GM12878 (cell line): ENCODE measurements at regions not wholly inside any gene's neighbourhood (a gene's known extent, or its start where the extent isn't known, plus 50 kb on each side); places are given as distances from the start of the nearest gene placed in this dataset.

Source experiments
- ATAC-seq: fragments of 200-7000 bp; cut with Tn5 transposase; 3 replicates; pipeline ENCODE4 v1.9.1; 2020; ENCODE audit warnings: mild to moderate bottlenecking, moderate library complexity
- BruUV-seq: library from RNA; stranded (reverse); fragments of 400-500 nt; replicated peaks from 2 replicates; lab custom pipeline; 2021; lab: Mats Ljungman, UMichigan
- CTCF ChIA-PET: fragments of 300-600 bp; sonication (Branson Sonifier 250); formaldehyde crosslinking; extraction: SDS; loops from one replicate; lab custom pipeline; 2021; ENCODE audit warnings: inconsistent platforms; lab: Yijun Ruan, JAX
- POLR2A ChIA-PET: fragments of 350-600 bp; formaldehyde crosslinking; extraction: SDS; loops from one replicate; lab custom pipeline; 2021; ENCODE audit warnings: inconsistent platforms; lab: Charles Lee
- RAD21 ChIA-PET: fragments of 300-600 bp; sonication (Branson Sonifier 250); formaldehyde crosslinking; loops from one replicate; lab custom pipeline; 2023; ENCODE audit warnings: antibody characterized with exemption; ENCODE audit not compliant: unreplicated experiment; lab: Charles Lee
- SMC1A ChIA-PET: fragments of 300-600 bp; sonication (Branson Sonifier 250); formaldehyde crosslinking; loops from one replicate; lab custom pipeline; 2023; ENCODE audit not compliant: unreplicated experiment, uncharacterized antibody; lab: Charles Lee
- DNase-seq: peaks from one replicate; pipeline ENCODE4 v3.0.0-alpha.2; 2011; ENCODE audit warnings: low read depth, low spot score
- FAIRE-seq: peaks from 3 replicates; lab custom pipeline; 2011; peaks lifted over from hg19 to GRCh38; lab: Jason Lieb, UNC
- H2AFZ ChIP-seq: 2 replicates; pipeline ENCODE4 v1.6.0; 2011; ENCODE audit warnings: low read depth, low read length, control low read depth; ENCODE audit not compliant: control insufficient read depth
- H3K27ac ChIP-seq: 2 replicates; pipeline ENCODE4 v1.5.1; 2011; ENCODE audit warnings: control low read depth; ENCODE audit not compliant: control insufficient read depth, insufficient read depth
- H3K27me3 ChIP-seq, 2 experiments: replicated peaks in 1 of 2; 2 replicates each; pipeline versions ENCODE4 v1.6.0 to v1.6.1; 2011; ENCODE audit warnings: low read length in 1 of 2; ENCODE audit not compliant: control insufficient read depth in 2 of 2, insufficient read depth in 2 of 2
- H3K36me3 ChIP-seq, 2 experiments: 2 replicates each; pipeline ENCODE4 v1.5.1; 2011; ENCODE audit warnings: low read length in 1 of 2; ENCODE audit not compliant: control insufficient read depth in 2 of 2, insufficient read depth in 2 of 2
- H3K4me1 ChIP-seq: 2 replicates; pipeline ENCODE4 v1.6.1; 2011; ENCODE audit warnings: mild to moderate bottlenecking, low read length, moderate library complexity, mixed read lengths; ENCODE audit not compliant: control insufficient read depth, insufficient read depth
- H3K4me2 ChIP-seq: 2 replicates; pipeline ENCODE4 v1.6.0; 2011; ENCODE audit warnings: control low read depth; ENCODE audit not compliant: control insufficient read depth, insufficient read depth
- H3K4me3 ChIP-seq: fragments of 200-600 bp; sonication (generic); 2 replicates; pipeline ENCODE4 v1.5.1; 2016
- H3K79me2 ChIP-seq: 2 replicates; pipeline ENCODE4 v1.6.0; 2011; ENCODE audit warnings: low read length; ENCODE audit not compliant: control insufficient read depth, insufficient read depth
- H3K9ac ChIP-seq: 2 replicates; pipeline ENCODE4 v1.8.0; 2011; ENCODE audit warnings: low read length, control low read depth, mixed read lengths; ENCODE audit not compliant: control insufficient read depth, insufficient read depth
- H3K9me3 ChIP-seq: replicated peaks from 3 replicates; pipeline ENCODE4 v1.5.1; 2011; ENCODE audit warnings: mild to moderate bottlenecking, low read length; ENCODE audit not compliant: control insufficient read depth, insufficient read depth
- H4K20me1 ChIP-seq: 2 replicates; pipeline ENCODE4 v1.6.0; 2011; ENCODE audit not compliant: control insufficient read depth, insufficient read depth
- CREM ChIP-seq: IDR thresholded peaks from 2 replicates; pipeline ENCODE4 v1.6.1; 2014; ENCODE audit warnings: antibody characterized with exemption, low read depth
- E2F4 ChIP-seq: IDR thresholded peaks from 2 replicates; pipeline ENCODE4 v1.6.1; 2012; ENCODE audit warnings: low read depth, low read length, improper control_type of control experiment
- EED ChIP-seq: sonication (generic); IDR thresholded peaks from 2 replicates; pipeline ENCODE4 v1.6.1; 2016; ENCODE audit warnings: antibody characterized with exemption, low read depth
- HCFC1 ChIP-seq: fragments of 150-350 bp; IDR thresholded peaks from 2 replicates; pipeline ENCODE4 v1.6.1; 2014; ENCODE audit warnings: low read length
- HDGF ChIP-seq: fragments of 450-650 bp; IDR thresholded peaks from 2 replicates; pipeline ENCODE4 v1.6.1; 2016; ENCODE audit warnings: antibody characterized with exemption
- IRF4 ChIP-seq: IDR thresholded peaks from 2 replicates; pipeline ENCODE4 v1.6.1; 2011; ENCODE audit warnings: low read depth, low read length
- JUND ChIP-seq: IDR thresholded peaks from 2 replicates; pipeline ENCODE4 v1.6.1; 2012; ENCODE audit warnings: low read depth, mild to moderate bottlenecking, low read length, improper control_type of control experiment, moderate library complexity
- NFXL1 ChIP-seq: fragments of 450-650 bp; IDR thresholded peaks from 2 replicates; pipeline ENCODE4 v1.6.1; 2017; ENCODE audit warnings: antibody characterized with exemption, mild to moderate bottlenecking, borderline replicate concordance
- NFYB ChIP-seq: IDR thresholded peaks from 2 replicates; pipeline ENCODE4 v1.6.1; 2011; ENCODE audit warnings: low read depth, mild to moderate bottlenecking, low read length, improper control_type of control experiment, moderate library complexity; ENCODE audit not compliant: insufficient read depth
- PAX8 ChIP-seq: fragments of 450-650 bp; IDR thresholded peaks from 2 replicates; pipeline ENCODE4 v1.6.1; 2017; ENCODE audit warnings: mild to moderate bottlenecking, moderate library complexity
- RAD51 ChIP-seq: fragments of 450-650 bp; IDR thresholded peaks from 2 replicates; pipeline ENCODE4 v1.6.1; 2016; ENCODE audit warnings: moderate library complexity, mild to moderate bottlenecking, inconsistent platforms
- RFX5 ChIP-seq: IDR thresholded peaks from 2 replicates; pipeline ENCODE4 v1.6.1; 2011; ENCODE audit warnings: low read depth, low read length, improper control_type of control experiment
- ZSCAN29 ChIP-seq: fragments of 450-650 bp; IDR thresholded peaks from 2 replicates; pipeline ENCODE4 v1.6.1; 2017; ENCODE audit warnings: mild to moderate bottlenecking, moderate library complexity
- ZZZ3 ChIP-seq: IDR thresholded peaks from 2 replicates; pipeline ENCODE4 v1.6.1; 2011; ENCODE audit warnings: low read depth; ENCODE audit not compliant: control insufficient read depth, insufficient read length
- WGBS: methylation state at CpG from one replicate; pipeline ENCODE4 v1.1.6; 2016; ENCODE audit warnings: low lambda C conversion rate; ENCODE audit not compliant: insufficient replicate concordance, insufficient coverage; ENCODE audit errors: missing lambda C conversion rate; 5-methylcytosine and 5-hydroxymethylcytosine counted together
- in situ Hi-C: fragments of 300-500 bp; cut with MboI; formaldehyde crosslinking; loops from 9 replicates; pipeline ENCODE4 v1.14.3; 2018; ENCODE audit warnings: mixed read lengths
- intact Hi-C: fragments of 100-400 bp; cut with micrococcal nuclease; formaldehyde crosslinking; loops from one replicate; pipeline ENCODE4 v1.14.2; 2022; ENCODE audit not compliant: unreplicated experiment
- TF ChIP-seq, protein P1 (sequence below): fragments of 450-650 bp; IDR thresholded peaks from 2 replicates; pipeline ENCODE4 v1.6.1; 2017; ENCODE audit warnings: borderline replicate concordance

- DNase-seq: no peak
- ChIA-PET RAD21 (no interaction called here), CTCF (no interaction called here), POLR2A (no interaction called here), SMC1A (no interaction called here)
- Histone ChIP-seq H3K27ac (no peak overlapping the region), H3K9ac (no peak overlapping the region), H3K9me3 (no peaks in the 10 kb centered on the region), H3K4me3 (no peak overlapping the region), H4K20me1 (no peaks in the 10 kb centered on the region), H2AFZ (no peak overlapping the region), H3K4me1 (no peaks in the 10 kb centered on the region), H3K79me2 (no peaks in the 10 kb centered on the region), H3K27me3 (no peaks in the 10 kb centered on the region; a peak in 1 of 4 replicates), H3K36me3 (no peaks in the 10 kb centered on the region), H3K4me2 (no peak overlapping the region)
- no TSS peak for BruUV-seq
- ATAC-seq: no peak
- TF ChIP-seq ZZZ3 (no peak), CREM (no peak), E2F4 (no peak), PAX8 (no peak), EED (no peak), IRF4 (no peak), NFXL1 (no peak), RFX5 (no peak), JUND (no peak), HCFC1 (no peak), NFYB (no peak), ZSCAN29 (no peak), RAD51 (no peak), HDGF (no peak)
- TF ChIP-seq, protein P1, sequence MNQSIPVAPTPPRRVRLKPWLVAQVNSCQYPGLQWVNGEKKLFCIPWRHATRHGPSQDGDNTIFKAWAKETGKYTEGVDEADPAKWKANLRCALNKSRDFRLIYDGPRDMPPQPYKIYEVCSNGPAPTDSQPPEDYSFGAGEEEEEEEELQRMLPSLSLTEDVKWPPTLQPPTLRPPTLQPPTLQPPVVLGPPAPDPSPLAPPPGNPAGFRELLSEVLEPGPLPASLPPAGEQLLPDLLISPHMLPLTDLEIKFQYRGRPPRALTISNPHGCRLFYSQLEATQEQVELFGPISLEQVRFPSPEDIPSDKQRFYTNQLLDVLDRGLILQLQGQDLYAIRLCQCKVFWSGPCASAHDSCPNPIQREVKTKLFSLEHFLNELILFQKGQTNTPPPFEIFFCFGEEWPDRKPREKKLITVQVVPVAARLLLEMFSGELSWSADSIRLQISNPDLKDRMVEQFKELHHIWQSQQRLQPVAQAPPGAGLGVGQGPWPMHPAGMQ: no peak
- in situ Hi-C loops (no loop called here), intact Hi-C loops (no loop called here)
- whole genome bisulfite sequencing: 21% methylated on average over 5 of the region's 5 CpGs
- FAIRE-seq: no peak
Observed at GRCh38 chr5:175347027-175347426, 97.0 kb downstream of the DRD1 start.
